OCI-LY7 (cell line): ENCODE measurements at regions not wholly inside any gene's neighbourhood (a gene's known extent, or its start where the extent isn't known, plus 50 kb on each side); places are given as distances from the start of the nearest gene placed in this dataset.

Experiments
- CTCF ChIP-seq: fragments of 200-600 bp; sonication (generic); conservative IDR thresholded peaks from 2 replicates; pipeline ENCODE4 v1.5.1; 2014; ENCODE audit warnings: mild to moderate bottlenecking, antibody characterized with exemption, low read length, moderate library complexity, mixed read lengths
- EZH2phosphoT487 ChIP-seq: fragments of 200-600 bp; sonication (generic); IDR thresholded peaks from 2 replicates; pipeline ENCODE4 v1.6.1; 2018; ENCODE audit warnings: low read depth, borderline replicate concordance, mild to moderate bottlenecking, mixed run types, antibody characterized with exemption, low read length, moderate library complexity, mixed read lengths

GRCh38 chr6:114403858-114404257, 61.0 kb upstream of the HS3ST5 start:
- no peak for TF ChIP-seq CTCF
- TF ChIP-seq EZH2phosphoT487: no peak
